Vagina (tissue), 2 donors: ENCODE measurements at regions not wholly inside any gene's neighbourhood (a gene's known extent, or its start where the extent isn't known, plus 50 kb on each side); places are given as distances from the start of the nearest gene placed in this dataset.

Experiments
- CTCF ChIP-seq, 3 experiments: fragments of 450-650 bp in 2 of 3; fragments of 200-600 bp in 1 of 3; sonication (generic) in 1 of 3; IDR thresholded peaks; one replicate each; pipeline ENCODE4 v1.5.1; 2017 to 2019; ENCODE audit warnings: antibody characterized with exemption in 3 of 3, mild to moderate bottlenecking in 2 of 3, moderate library complexity in 2 of 3
- POLR2A ChIP-seq, 2 donors: fragments of 450-650 bp; IDR thresholded peaks; one replicate each; pipeline ENCODE4 v1.6.1; 2017; ENCODE audit warnings: antibody characterized with exemption in 2 of 2, mild to moderate bottlenecking in 2 of 2, moderate library complexity in 2 of 2
- POLR2AphosphoS5 ChIP-seq, 2 donors: sonication (generic); formaldehyde crosslinking; IDR thresholded peaks; one replicate each; pipeline ENCODE4 v1.9.0; 2017; ENCODE audit warnings: antibody characterized with exemption in 2 of 2, mild to moderate bottlenecking in 2 of 2, low read depth in 1 of 2; ENCODE audit not compliant: insufficient read depth in 1 of 2

- TF ChIP-seq CTCF (IDR thresholded peaks at IDR 0.05): no peak
- no peak for TF ChIP-seq POLR2A (IDR thresholded peaks at IDR 0.05)
- no peak for TF ChIP-seq POLR2AphosphoS5 (IDR thresholded peaks at IDR 0.05; ENCODE audit: insufficient read depth in 1 of 2, low read depth in 1 of 2)
These were observed 207.0 kb downstream of the GPAM start for GRCh38 chr10:111976557-111976956.
